SK-N-SH treated with all-trans-retinoic acid at 6 μM for 48 hours (cell line): ENCODE measurements at regions not wholly inside any gene's neighbourhood (a gene's known extent, or its start where the extent isn't known, plus 50 kb on each side); places are given as distances from the start of the nearest gene placed in this dataset.

ENCODE experiments used
- ATAC-seq: fragments of 200-7000 bp; cut with Tn5 transposase; 3 replicates; pipeline ENCODE4 v1.9.1; 2020; ENCODE audit warnings: mild to moderate bottlenecking, moderate library complexity
- ARNTL ChIP-seq: fragments of 450-650 bp; formaldehyde crosslinking; IDR thresholded peaks from 2 replicates; pipeline ENCODE4 v1.5.0; 2020; ENCODE audit warnings: low read depth, mild to moderate bottlenecking, moderate library complexity, borderline replicate concordance
- BACH2 ChIP-seq: fragments of 250-450 bp; sonication (Bioruptor Pico); IDR thresholded peaks from 2 replicates; pipeline ENCODE4 v1.9.0; 2021; ENCODE audit warnings: mild to moderate bottlenecking, borderline replicate concordance
- CREB5 ChIP-seq: fragments of 250-450 bp; sonication (Bioruptor Pico); IDR thresholded peaks from 2 replicates; pipeline ENCODE4 v1.5.1; 2020; ENCODE audit warnings: low read depth, mild to moderate bottlenecking, moderate library complexity
- CSRNP3 ChIP-seq: fragments of 250-450 bp; sonication (Bioruptor Pico); IDR thresholded peaks from 2 replicates; pipeline ENCODE4 v1.5.1; 2021; ENCODE audit warnings: mild to moderate bottlenecking, moderate library complexity
- ESRRG ChIP-seq: fragments of 250-450 bp; sonication (Bioruptor Pico); IDR thresholded peaks from 2 replicates; pipeline ENCODE4 v1.6.1; 2021; ENCODE audit warnings: mild to moderate bottlenecking
- ISL1 ChIP-seq: fragments of 250-450 bp; sonication (Bioruptor Pico); IDR thresholded peaks from 2 replicates; pipeline ENCODE4 v2.1.2; 2022; ENCODE audit warnings: mild to moderate bottlenecking, moderate library complexity
- OSR1 ChIP-seq: fragments of 250-450 bp; sonication (Bioruptor Pico); IDR thresholded peaks from 2 replicates; pipeline ENCODE4 v1.8.0; 2022; ENCODE audit warnings: moderate library complexity, mild to moderate bottlenecking, inconsistent platforms
- POU6F1 ChIP-seq: fragments of 250-450 bp; sonication (Bioruptor Pico); IDR thresholded peaks from 2 replicates; pipeline ENCODE4 v1.8.0; 2021; ENCODE audit warnings: low read depth, mild to moderate bottlenecking, moderate library complexity, borderline replicate concordance
- PPARA ChIP-seq: fragments of 250-450 bp; sonication (Bioruptor Pico); IDR thresholded peaks from 2 replicates; pipeline ENCODE4 v1.5.0; 2020; ENCODE audit warnings: mild to moderate bottlenecking, borderline replicate concordance
- RARB ChIP-seq: fragments of 250-450 bp; sonication (Bioruptor Pico); IDR thresholded peaks from 2 replicates; pipeline ENCODE4 v1.8.0; 2021; ENCODE audit warnings: mild to moderate bottlenecking, moderate library complexity
- SNAI2 ChIP-seq: fragments of 250-450 bp; sonication (Bioruptor Pico); IDR thresholded peaks from 2 replicates; pipeline ENCODE4 v1.5.0; 2020; ENCODE audit warnings: mild to moderate bottlenecking, moderate library complexity
- TCF4 ChIP-seq: fragments of 250-450 bp; sonication (Bioruptor Pico); IDR thresholded peaks from 2 replicates; pipeline ENCODE4 v1.8.0; 2021; ENCODE audit warnings: mild to moderate bottlenecking, moderate library complexity, borderline replicate concordance
- TOX ChIP-seq: fragments of 250-450 bp; sonication (Bioruptor Pico); IDR thresholded peaks from 2 replicates; pipeline ENCODE4 v1.8.0; 2021; ENCODE audit warnings: mild to moderate bottlenecking, moderate library complexity, borderline replicate concordance
- ZC3H10 ChIP-seq: fragments of 250-450 bp; sonication (Bioruptor Pico); IDR thresholded peaks from 2 replicates; pipeline ENCODE4 v1.5.1; 2021; ENCODE audit warnings: mild to moderate bottlenecking, moderate library complexity
- ZFP3 ChIP-seq: fragments of 250-450 bp; sonication (Bioruptor Pico); IDR thresholded peaks from 2 replicates; pipeline ENCODE4 v1.5.0; 2020; ENCODE audit warnings: mild to moderate bottlenecking, moderate library complexity
- ZFP30 ChIP-seq: fragments of 450-650 bp; formaldehyde crosslinking; IDR thresholded peaks from 2 replicates; pipeline ENCODE4 v1.5.0; 2022; ENCODE audit warnings: mild to moderate bottlenecking, moderate library complexity
- ZNF565 ChIP-seq: fragments of 450-650 bp; formaldehyde crosslinking; conservative IDR thresholded peaks from 2 replicates; pipeline ENCODE4 v1.5.0; 2020; ENCODE audit warnings: low read depth, mild to moderate bottlenecking, moderate library complexity
- ZNF70 ChIP-seq: fragments of 450-650 bp; formaldehyde crosslinking; IDR thresholded peaks from 2 replicates; pipeline ENCODE4 v1.5.0; 2020; ENCODE audit warnings: mild to moderate bottlenecking, moderate library complexity
- ZNF8 ChIP-seq: fragments of 450-650 bp; formaldehyde crosslinking; IDR thresholded peaks from 2 replicates; pipeline ENCODE4 v1.5.0; 2020; ENCODE audit warnings: mild to moderate bottlenecking, moderate library complexity
- TF ChIP-seq, protein P1 (sequence below): fragments of 250-450 bp; sonication (Bioruptor Pico); IDR thresholded peaks from 2 replicates; pipeline ENCODE4 v1.8.0; 2020; ENCODE audit warnings: mild to moderate bottlenecking, moderate library complexity, borderline replicate concordance
- TF ChIP-seq, protein P2 (sequence below): fragments of 250-450 bp; sonication (Bioruptor Pico); IDR thresholded peaks from 2 replicates; pipeline ENCODE4 v1.5.0; 2020; ENCODE audit warnings: mild to moderate bottlenecking, moderate library complexity

DNA sequence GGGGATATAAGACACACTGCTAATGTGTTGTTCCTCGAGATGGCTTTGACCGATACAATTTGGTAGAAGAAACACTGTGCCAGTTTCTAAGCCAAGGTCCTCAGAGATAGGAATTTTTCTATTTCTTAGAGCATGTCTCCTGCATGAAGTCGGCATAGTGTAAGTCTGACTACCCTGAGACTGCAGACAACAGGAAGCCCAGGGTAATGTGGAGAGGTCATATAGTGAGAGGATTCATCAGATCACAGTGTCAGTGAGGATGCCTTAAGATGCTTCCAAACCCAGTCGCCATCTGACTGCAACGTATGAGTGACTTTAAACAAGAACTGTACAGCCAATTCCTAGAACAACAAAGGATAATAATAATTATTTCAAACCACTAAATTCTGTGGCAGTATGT, 818.3 kb upstream of the GYPC start:
- TF ChIP-seq ZFP30 (CRISPR knock-in tag), result no peak
- TF ChIP-seq ESRRG (CRISPR knock-in tag), result no peak
- no peak for TF ChIP-seq OSR1 (CRISPR knock-in tag)
- no peak for TF ChIP-seq PPARA (CRISPR knock-in tag)
- TF ChIP-seq CREB5, result no peak
- no peak for TF ChIP-seq ARNTL (CRISPR knock-in tag)
- no peak for TF ChIP-seq ZC3H10 (CRISPR knock-in tag)
- TF ChIP-seq, protein P1, sequence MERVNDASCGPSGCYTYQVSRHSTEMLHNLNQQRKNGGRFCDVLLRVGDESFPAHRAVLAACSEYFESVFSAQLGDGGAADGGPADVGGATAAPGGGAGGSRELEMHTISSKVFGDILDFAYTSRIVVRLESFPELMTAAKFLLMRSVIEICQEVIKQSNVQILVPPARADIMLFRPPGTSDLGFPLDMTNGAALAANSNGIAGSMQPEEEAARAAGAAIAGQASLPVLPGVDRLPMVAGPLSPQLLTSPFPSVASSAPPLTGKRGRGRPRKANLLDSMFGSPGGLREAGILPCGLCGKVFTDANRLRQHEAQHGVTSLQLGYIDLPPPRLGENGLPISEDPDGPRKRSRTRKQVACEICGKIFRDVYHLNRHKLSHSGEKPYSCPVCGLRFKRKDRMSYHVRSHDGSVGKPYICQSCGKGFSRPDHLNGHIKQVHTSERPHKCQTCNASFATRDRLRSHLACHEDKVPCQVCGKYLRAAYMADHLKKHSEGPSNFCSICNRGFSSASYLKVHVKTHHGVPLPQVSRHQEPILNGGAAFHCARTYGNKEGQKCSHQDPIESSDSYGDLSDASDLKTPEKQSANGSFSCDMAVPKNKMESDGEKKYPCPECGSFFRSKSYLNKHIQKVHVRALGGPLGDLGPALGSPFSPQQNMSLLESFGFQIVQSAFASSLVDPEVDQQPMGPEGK (CRISPR knock-in tag), result no peak
- no peak for TF ChIP-seq TCF4 (CRISPR knock-in tag)
- no peak for TF ChIP-seq ZNF565 (CRISPR knock-in tag)
- TF ChIP-seq ZNF70 (CRISPR knock-in tag), result no peak
- no peak for TF ChIP-seq ZFP3
- TF ChIP-seq, protein P2, sequence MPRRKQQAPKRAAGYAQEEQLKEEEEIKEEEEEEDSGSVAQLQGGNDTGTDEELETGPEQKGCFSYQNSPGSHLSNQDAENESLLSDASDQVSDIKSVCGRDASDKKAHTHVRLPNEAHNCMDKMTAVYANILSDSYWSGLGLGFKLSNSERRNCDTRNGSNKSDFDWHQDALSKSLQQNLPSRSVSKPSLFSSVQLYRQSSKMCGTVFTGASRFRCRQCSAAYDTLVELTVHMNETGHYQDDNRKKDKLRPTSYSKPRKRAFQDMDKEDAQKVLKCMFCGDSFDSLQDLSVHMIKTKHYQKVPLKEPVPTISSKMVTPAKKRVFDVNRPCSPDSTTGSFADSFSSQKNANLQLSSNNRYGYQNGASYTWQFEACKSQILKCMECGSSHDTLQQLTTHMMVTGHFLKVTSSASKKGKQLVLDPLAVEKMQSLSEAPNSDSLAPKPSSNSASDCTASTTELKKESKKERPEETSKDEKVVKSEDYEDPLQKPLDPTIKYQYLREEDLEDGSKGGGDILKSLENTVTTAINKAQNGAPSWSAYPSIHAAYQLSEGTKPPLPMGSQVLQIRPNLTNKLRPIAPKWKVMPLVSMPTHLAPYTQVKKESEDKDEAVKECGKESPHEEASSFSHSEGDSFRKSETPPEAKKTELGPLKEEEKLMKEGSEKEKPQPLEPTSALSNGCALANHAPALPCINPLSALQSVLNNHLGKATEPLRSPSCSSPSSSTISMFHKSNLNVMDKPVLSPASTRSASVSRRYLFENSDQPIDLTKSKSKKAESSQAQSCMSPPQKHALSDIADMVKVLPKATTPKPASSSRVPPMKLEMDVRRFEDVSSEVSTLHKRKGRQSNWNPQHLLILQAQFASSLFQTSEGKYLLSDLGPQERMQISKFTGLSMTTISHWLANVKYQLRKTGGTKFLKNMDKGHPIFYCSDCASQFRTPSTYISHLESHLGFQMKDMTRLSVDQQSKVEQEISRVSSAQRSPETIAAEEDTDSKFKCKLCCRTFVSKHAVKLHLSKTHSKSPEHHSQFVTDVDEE (CRISPR knock-in tag), result no peak
- TF ChIP-seq SNAI2 (CRISPR knock-in tag), result no peak
- TF ChIP-seq ZNF8 (CRISPR knock-in tag), result no peak
- TF ChIP-seq CSRNP3 (CRISPR knock-in tag), result no peak
- TF ChIP-seq RARB (CRISPR knock-in tag), result no peak
- no peak for TF ChIP-seq POU6F1 (CRISPR knock-in tag)
- TF ChIP-seq BACH2, result no peak
- no peak for TF ChIP-seq TOX (CRISPR knock-in tag)
- no peak for ATAC-seq

DNA sequence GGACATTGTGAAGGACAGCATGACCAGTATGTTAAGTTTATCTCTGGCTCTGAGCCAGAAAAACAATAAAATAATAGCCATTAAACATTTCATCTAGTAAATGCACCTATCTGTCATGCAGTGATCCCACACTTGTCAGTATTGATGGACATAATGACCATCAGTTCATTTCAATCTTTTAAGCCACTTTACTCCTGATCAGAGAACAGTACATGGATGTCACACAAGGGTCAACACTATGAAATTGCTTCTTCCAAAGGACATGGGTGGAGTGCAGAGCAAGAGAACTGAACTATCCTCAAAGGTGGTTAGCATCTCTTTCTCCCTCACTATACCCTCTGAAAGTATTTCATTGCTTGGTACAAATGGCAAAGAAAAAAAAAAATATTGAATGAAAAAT, 816.0 kb upstream of the GYPC start:
- TF ChIP-seq ZNF565 (CRISPR knock-in tag) (no peak), POU6F1 (CRISPR knock-in tag) (no peak), ZNF8 (CRISPR knock-in tag) (no peak), ISL1 (no peak), CREB5 (no peak)
- TF ChIP-seq, all 23 proteins: peak for 0
- no peak for ATAC-seq
